Activated gamma-delta T cell (primary cell): ENCODE measurements at regions not wholly inside any gene's neighbourhood (a gene's known extent, or its start where the extent isn't known, plus 50 kb on each side); places are given as distances from the start of the nearest gene placed in this dataset.

Experiments
- DNase-seq: peaks from one replicate; lab custom pipeline; 2025; lab: John Stamatoyannopoulos, UW

- no peak for DNase-seq
Observed at GRCh38 chr1:29670752-29671151, 434.4 kb downstream of the PTPRU start.

GRCh38 chr1:29669912-29670311, 433.6 kb downstream of the PTPRU start:
- no peak for DNase-seq

GRCh38 chr1:29669158-29669871, 433.0 kb downstream of the PTPRU start:
- DNase-seq: no peak

- DNase-seq: no peak
Observed at GRCh38 chr1:29668551-29669157, 432.3 kb downstream of the PTPRU start.

- no peak for DNase-seq
Observed at GRCh38 chr1:29667951-29668350, 431.6 kb downstream of the PTPRU start.

GRCh38 chr1:29664711-29665110, 428.4 kb downstream of the PTPRU start:
- no peak for DNase-seq

GRCh38 chr1:29658688-29659087, 422.4 kb downstream of the PTPRU start:
- no peak for DNase-seq

- no peak for DNase-seq
Observed at GRCh38 chr1:29657816-29658215, 421.5 kb downstream of the PTPRU start.

GRCh38 chr1:29655945-29656850, 419.9 kb downstream of the PTPRU start:
- DNase-seq: no peak

GRCh38 chr1:29655145-29655544, 418.8 kb downstream of the PTPRU start:
- DNase-seq: no peak

GRCh38 chr1:29653886-29654450, 417.6 kb downstream of the PTPRU start:
- no peak for DNase-seq

- no peak for DNase-seq
Observed at GRCh38 chr1:29653034-29653810, 416.9 kb downstream of the PTPRU start.

- DNase-seq: no peak
Observed at GRCh38 chr1:29651684-29652665, 415.7 kb downstream of the PTPRU start.

GRCh38 chr1:29651246-29651645, 414.9 kb downstream of the PTPRU start:
- no peak for DNase-seq

GRCh38 chr1:29650476-29650875, 414.2 kb downstream of the PTPRU start:
- DNase-seq: no peak

- no peak for DNase-seq
Observed at GRCh38 chr1:29650041-29650400, 413.7 kb downstream of the PTPRU start.

GRCh38 chr1:29649189-29650040, 413.1 kb downstream of the PTPRU start:
- no peak for DNase-seq

GRCh38 chr1:29648798-29649188, 412.5 kb downstream of the PTPRU start:
- no peak for DNase-seq

GRCh38 chr1:29648026-29648425, 411.7 kb downstream of the PTPRU start:
- no peak for DNase-seq

- no peak for DNase-seq
Observed at GRCh38 chr1:29647581-29647980, 411.3 kb downstream of the PTPRU start.
